ENCODE measurements at regions not wholly inside any gene's neighbourhood (a gene's known extent, or its start where the extent isn't known, plus 50 kb on each side); places are given as distances from the start of the nearest gene placed in this dataset.
A peak's percentile ranks its signal among the peaks of the same experiment; 100 is the strongest.

GRCh38 chr17:72419866-72420774 is 299.3 kb downstream of the SOX9 start:
- BruUV-seq (replicated peaks), result no TSS peak
- H3K36me3 ChIP-seq (ENCODE audit: control insufficient read depth in 2 of 2, extremely low read depth in 1 of 2, insufficient read depth in 2 of 2, low read length in 2 of 2), result no peaks in the 10 kb centered on the region
- H3K9ac ChIP-seq (replicated peaks; ENCODE audit: extremely low read depth, insufficient read depth, low read length), result peak overlapping the region; percentile 21
- intact Hi-C loops (cut with micrococcal nuclease), result no loop called here
- H3K4me3 ChIP-seq (replicated peaks in 1 of 3; ENCODE audit: insufficient read depth in 1 of 3, low read depth in 1 of 3, low read length in 3 of 3), result no peak overlapping the region
- H3K27ac ChIP-seq (ENCODE audit: insufficient read depth, low read depth, low read length), result peak overlapping the region; percentile 85
- H3K4me1 ChIP-seq (ENCODE audit: control insufficient read depth, extremely low read depth, insufficient read depth, low read length), result peaks cover 16% of the 10 kb centered on the region
- TF ChIP-seq POLR2AphosphoS5 (IDR thresholded peaks at IDR 0.05; ENCODE audit: insufficient read depth, low read depth, low read length) (no peak), FOS (IDR thresholded peaks at IDR 0.05; ENCODE audit: borderline replicate concordance, insufficient read depth, low read length) (no peak), EZH2 (IDR thresholded peaks at IDR 0.05; ENCODE audit: borderline replicate concordance, low read depth, low read length, severe bottlenecking) (no peak), MYC (IDR thresholded peaks at IDR 0.05; ENCODE audit: low read depth, low read length) (no peak), MAX (IDR thresholded peaks at IDR 0.05; ENCODE audit: insufficient read depth, insufficient read length) (no peak), JUN (IDR thresholded peaks at IDR 0.05; ENCODE audit: borderline replicate concordance, insufficient read depth, insufficient read length, low read depth) (no peak), POLR2A (IDR thresholded peaks at IDR 0.05; ENCODE audit: low read depth, low read length) (no peak), CTCF (IDR thresholded peaks at IDR 0.05; ENCODE audit: extremely low read depth in 1 of 2, insufficient read depth in 1 of 2, low read depth in 1 of 2, low read length in 2 of 2) (no peak), GATA2 (IDR thresholded peaks at IDR 0.05; ENCODE audit: insufficient read depth, insufficient read length, low read depth, low read length) (no peak)
- ChIA-PET POLR2A (no interaction called here), CTCF (no interaction called here)
- dilution Hi-C loops (cut with MboI; ENCODE audit: extremely low pct_ligation_motif_present, low sequenced_read_pairs), result no loop called here
- no peak overlapping the region for H3K4me2 ChIP-seq (ENCODE audit: insufficient read depth, low read length)
- H3K79me2 ChIP-seq (ENCODE audit: control insufficient read depth, insufficient read depth, low read length), result no peaks in the 10 kb centered on the region
- no peak overlapping the region for H2AFZ ChIP-seq (ENCODE audit: low read depth, low read length)
- DNase-seq (ENCODE audit: low read depth, low spot score), result no peak
- no peak for FAIRE-seq
- H3K9me3 ChIP-seq (replicated peaks; ENCODE audit: control insufficient read depth, insufficient read depth, low read length), result no peaks in the 10 kb centered on the region
- no peaks in the 10 kb centered on the region for H4K20me1 ChIP-seq (replicated peaks; ENCODE audit: control insufficient read depth, extremely low read depth, insufficient read depth, low read length)
- H3K27me3 ChIP-seq (ENCODE audit: control insufficient read depth in 2 of 2, insufficient read depth in 2 of 2, low read length in 2 of 2), result no peaks in the 10 kb centered on the region
- no peaks in the 10 kb centered on the region for H3K9me1 ChIP-seq (replicated peaks; ENCODE audit: control insufficient read depth, extremely low read depth, insufficient read depth, low read length)
